SK-N-SH (cell line): ENCODE measurements at regions not wholly inside any gene's neighbourhood (a gene's known extent, or its start where the extent isn't known, plus 50 kb on each side); places are given as distances from the start of the nearest gene placed in this dataset.

Source experiments
- CTCF ChIA-PET: fragments of 300-600, 350-600 bp; formaldehyde crosslinking; extraction: SDS; loops from one replicate; lab custom pipeline; 2021; lab: Yijun Ruan, JAX
- POLR2A ChIA-PET: fragments of 350-600 bp; sonication (Branson Sonifier 250); formaldehyde crosslinking; extraction: SDS; loops from one replicate; lab custom pipeline; 2020; ENCODE audit warnings: antibody characterized with exemption, inconsistent platforms; lab: Yijun Ruan, JAX
- DNase-seq: peaks from one replicate; pipeline ENCODE4 v3.0.0; 2012
- H2AFZ ChIP-seq: fragments of 200-600 bp; sonication (generic); 2 replicates; pipeline ENCODE4 v1.8.1; 2016; ENCODE audit warnings: antibody characterized with exemption, mild to moderate bottlenecking, low read depth
- H3F3A ChIP-seq: fragments of 200-600 bp; sonication (generic); replicated peaks from 2 replicates; pipeline ENCODE3; 2016; ENCODE audit warnings: antibody characterized with exemption, mild to moderate bottlenecking; ENCODE audit not compliant: insufficient read depth
- H3K27ac ChIP-seq, 2 experiments: fragments of 200-500 bp in 1 of 2; fragments of 200-600 bp in 1 of 2; sonication (Bioruptor generic) in 1 of 2; sonication (generic), shearing (Covaris generic) in 1 of 2; 2 replicates each; pipeline versions ENCODE4 v1.5.1 to v1.6.1; 2014 to 2016; ENCODE audit warnings: low read depth in 2 of 2, inconsistent platforms in 1 of 2, low read length in 1 of 2, mild to moderate bottlenecking in 1 of 2, mixed read lengths in 1 of 2
- H3K27me3 ChIP-seq: fragments of 200-600 bp; sonication (generic), shearing (Covaris generic); 2 replicates; pipeline ENCODE4 v1.6.1; 2016; ENCODE audit warnings: mixed run types; ENCODE audit not compliant: insufficient read depth
- H3K36me3 ChIP-seq, 2 experiments: fragments of 200-500 bp in 1 of 2; fragments of 200-600 bp in 1 of 2; sonication (Bioruptor generic) in 1 of 2; sonication (generic) in 1 of 2; replicated peaks in 1 of 2; 2 replicates each; pipeline versions ENCODE3 to v1.5.1; 2014 to 2016; ENCODE audit warnings: low read length in 1 of 2, mild to moderate bottlenecking in 1 of 2; ENCODE audit not compliant: insufficient read depth in 2 of 2, control insufficient read depth in 1 of 2
- H3K4me1 ChIP-seq, 2 experiments: fragments of 200-500 bp in 1 of 2; fragments of 200-600 bp in 1 of 2; sonication (Bioruptor generic) in 1 of 2; sonication (generic), shearing (Covaris generic) in 1 of 2; 2 replicates each; pipeline versions ENCODE4 v1.5.1 to v1.6.1; 2014 to 2016; ENCODE audit warnings: low read depth in 1 of 2, low read length in 1 of 2, mixed run types in 1 of 2; ENCODE audit not compliant: insufficient read depth in 2 of 2, control insufficient read depth in 1 of 2
- H3K4me2 ChIP-seq: fragments of 200-600 bp; sonication (generic), shearing (Covaris generic); 2 replicates; pipeline ENCODE4 v1.6.1; 2017; ENCODE audit warnings: mixed run types
- H3K4me3 ChIP-seq, 2 experiments: fragments of 200-500 bp in 1 of 2; fragments of 200-600 bp in 1 of 2; sonication (Bioruptor generic) in 1 of 2; sonication (generic), shearing (Covaris generic) in 1 of 2; 2 replicates each; pipeline versions ENCODE4 v1.5.1 to v1.8.1; 2014 to 2016; ENCODE audit warnings: low read depth in 2 of 2, inconsistent platforms in 1 of 2, low read length in 1 of 2, mild to moderate bottlenecking in 1 of 2, mixed read lengths in 1 of 2, moderate library complexity in 1 of 2
- H3K79me2 ChIP-seq: fragments of 200-600 bp; sonication (generic); 2 replicates; pipeline ENCODE4 v1.8.1; 2017; ENCODE audit warnings: mild to moderate bottlenecking; ENCODE audit not compliant: insufficient read depth
- H3K9ac ChIP-seq: fragments of 200-600 bp; sonication (generic); 2 replicates; pipeline ENCODE4 v1.6.1; 2017; ENCODE audit warnings: mixed run types
- H3K9me2 ChIP-seq: fragments of 200-600 bp; sonication (generic); 2 replicates; pipeline ENCODE4 v1.6.1; 2017; ENCODE audit warnings: mixed run types
- H3K9me3 ChIP-seq: fragments of 200-600 bp; sonication (generic); 2 replicates; pipeline ENCODE4 v1.6.1; 2017; ENCODE audit warnings: mixed run types, mild to moderate bottlenecking, moderate library complexity
- H4K20me1 ChIP-seq: fragments of 200-600 bp; sonication (generic); 2 replicates; pipeline ENCODE4 v1.6.1; 2017; ENCODE audit warnings: mild to moderate bottlenecking, mixed run types; ENCODE audit not compliant: insufficient read depth
- CHD2 ChIP-seq: fragments of 150-350 bp; IDR thresholded peaks from 2 replicates; pipeline ENCODE4 v1.6.1; 2018; ENCODE audit warnings: low read length; ENCODE audit not compliant: partially characterized antibody
- EZH2phosphoT487 ChIP-seq: fragments of 200-600 bp; sonication (generic); IDR thresholded peaks from 2 replicates; pipeline ENCODE4 v1.6.1; 2017; ENCODE audit warnings: low read depth, mixed run types, mild to moderate bottlenecking, antibody characterized with exemption, moderate library complexity, borderline replicate concordance
- FOXJ3 ChIP-seq: sonication (generic); formaldehyde crosslinking; IDR thresholded peaks from 2 replicates; pipeline ENCODE4 v1.5.1; 2020; ENCODE audit warnings: mild to moderate bottlenecking, missing genetic modification reagents
- GATA2 ChIP-seq: sonication (generic); formaldehyde crosslinking; IDR thresholded peaks from 2 replicates; pipeline ENCODE4 v1.5.0; 2020; ENCODE audit warnings: mild to moderate bottlenecking, missing genetic modification reagents
- NFIC ChIP-seq: IDR thresholded peaks from 2 replicates; pipeline ENCODE4 v1.4.0; 2012; ENCODE audit warnings: borderline replicate concordance
- NRF1 ChIP-seq: IDR thresholded peaks from 2 replicates; pipeline ENCODE4 v1.6.1; 2012; ENCODE audit warnings: low read depth, mild to moderate bottlenecking, low read length
- POLR2AphosphoS5 ChIP-seq: IDR thresholded peaks from 2 replicates; pipeline ENCODE4 v1.6.1; 2012; ENCODE audit warnings: low read depth, low read length
- RXRA ChIP-seq: IDR thresholded peaks from 2 replicates; pipeline ENCODE4 v1.4.0; 2012; ENCODE audit warnings: low read depth, mild to moderate bottlenecking, borderline replicate concordance
- TCF12 ChIP-seq: IDR thresholded peaks from 2 replicates; pipeline ENCODE4 v1.4.0; 2012
- TEAD4 ChIP-seq: IDR thresholded peaks from 2 replicates; pipeline ENCODE4 v1.4.0; 2012; ENCODE audit warnings: mild to moderate bottlenecking, borderline replicate concordance; ENCODE audit not compliant: insufficient read depth
- WGBS: methylation state at CpG from one replicate; pipeline ENCODE4 v1.1.6; 2017; ENCODE audit warnings: low lambda C conversion rate; 5-methylcytosine and 5-hydroxymethylcytosine counted together
- TF ChIP-seq, protein P1 (sequence below): fragments of 150-350 bp; IDR thresholded peaks from 2 replicates; pipeline ENCODE4 v1.6.1; 2017; ENCODE audit warnings: antibody characterized with exemption, low read length, low read depth, borderline replicate concordance
- TF ChIP-seq, protein P2 (sequence below): IDR thresholded peaks from 2 replicates; pipeline ENCODE4 v1.4.0; 2012; ENCODE audit warnings: low read depth, borderline replicate concordance
- TF ChIP-seq, protein P3 (sequence below): fragments of 200-600 bp; sonication (generic); IDR thresholded peaks from 2 replicates; pipeline ENCODE4 v1.6.1; 2017; ENCODE audit warnings: antibody characterized with exemption, mild to moderate bottlenecking, moderate library complexity
- TF ChIP-seq, protein P4 (sequence below): fragments of 150-350 bp; IDR thresholded peaks from 2 replicates; pipeline ENCODE4 v1.6.1; 2016; ENCODE audit warnings: mild to moderate bottlenecking, low read depth, low read length

DNA sequence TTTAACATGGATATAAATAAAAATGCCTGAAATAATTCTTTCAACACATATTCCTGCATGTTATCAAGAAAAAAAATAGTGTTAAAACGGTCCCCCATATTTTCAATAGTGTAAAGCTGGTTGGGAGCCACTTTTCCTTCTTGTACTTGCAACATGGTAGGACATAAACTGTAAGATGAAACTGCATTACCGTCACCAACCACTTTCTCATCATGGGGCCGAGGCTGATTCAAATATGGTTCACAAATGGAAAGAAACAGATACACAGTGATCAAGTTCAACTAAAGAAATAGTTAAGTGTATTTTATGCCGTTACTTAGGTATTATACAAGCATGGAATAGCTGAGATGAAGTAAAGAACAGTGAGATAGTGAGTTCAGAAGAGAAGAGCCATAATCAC lies 360.7 kb downstream of the ZEB2 start:
- Histone ChIP-seq H3K4me2 (no peak overlapping the region), H3K4me3 (no peak overlapping the region)
- 74% methylated on average over 4 of the region's 4 CpGs for WGBS
- no peak for TF ChIP-seq TEAD4
- no peak for TF ChIP-seq EZH2phosphoT487
- no peak for TF ChIP-seq NFIC
- no peak for TF ChIP-seq RXRA
- TF ChIP-seq, protein P1, sequence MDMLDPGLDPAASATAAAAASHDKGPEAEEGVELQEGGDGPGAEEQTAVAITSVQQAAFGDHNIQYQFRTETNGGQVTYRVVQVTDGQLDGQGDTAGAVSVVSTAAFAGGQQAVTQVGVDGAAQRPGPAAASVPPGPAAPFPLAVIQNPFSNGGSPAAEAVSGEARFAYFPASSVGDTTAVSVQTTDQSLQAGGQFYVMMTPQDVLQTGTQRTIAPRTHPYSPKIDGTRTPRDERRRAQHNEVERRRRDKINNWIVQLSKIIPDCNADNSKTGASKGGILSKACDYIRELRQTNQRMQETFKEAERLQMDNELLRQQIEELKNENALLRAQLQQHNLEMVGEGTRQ, result no peak
- TF ChIP-seq POLR2AphosphoS5, result no peak
- TF ChIP-seq CHD2, result no peak
- TF ChIP-seq GATA2, result no peak
- TF ChIP-seq, protein P2, sequence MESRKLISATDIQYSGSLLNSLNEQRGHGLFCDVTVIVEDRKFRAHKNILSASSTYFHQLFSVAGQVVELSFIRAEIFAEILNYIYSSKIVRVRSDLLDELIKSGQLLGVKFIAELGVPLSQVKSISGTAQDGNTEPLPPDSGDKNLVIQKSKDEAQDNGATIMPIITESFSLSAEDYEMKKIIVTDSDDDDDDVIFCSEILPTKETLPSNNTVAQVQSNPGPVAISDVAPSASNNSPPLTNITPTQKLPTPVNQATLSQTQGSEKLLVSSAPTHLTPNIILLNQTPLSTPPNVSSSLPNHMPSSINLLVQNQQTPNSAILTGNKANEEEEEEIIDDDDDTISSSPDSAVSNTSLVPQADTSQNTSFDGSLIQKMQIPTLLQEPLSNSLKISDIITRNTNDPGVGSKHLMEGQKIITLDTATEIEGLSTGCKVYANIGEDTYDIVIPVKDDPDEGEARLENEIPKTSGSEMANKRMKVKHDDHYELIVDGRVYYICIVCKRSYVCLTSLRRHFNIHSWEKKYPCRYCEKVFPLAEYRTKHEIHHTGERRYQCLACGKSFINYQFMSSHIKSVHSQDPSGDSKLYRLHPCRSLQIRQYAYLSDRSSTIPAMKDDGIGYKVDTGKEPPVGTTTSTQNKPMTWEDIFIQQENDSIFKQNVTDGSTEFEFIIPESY, result no peak
- no peak for TF ChIP-seq FOXJ3
- TF ChIP-seq, protein P3, sequence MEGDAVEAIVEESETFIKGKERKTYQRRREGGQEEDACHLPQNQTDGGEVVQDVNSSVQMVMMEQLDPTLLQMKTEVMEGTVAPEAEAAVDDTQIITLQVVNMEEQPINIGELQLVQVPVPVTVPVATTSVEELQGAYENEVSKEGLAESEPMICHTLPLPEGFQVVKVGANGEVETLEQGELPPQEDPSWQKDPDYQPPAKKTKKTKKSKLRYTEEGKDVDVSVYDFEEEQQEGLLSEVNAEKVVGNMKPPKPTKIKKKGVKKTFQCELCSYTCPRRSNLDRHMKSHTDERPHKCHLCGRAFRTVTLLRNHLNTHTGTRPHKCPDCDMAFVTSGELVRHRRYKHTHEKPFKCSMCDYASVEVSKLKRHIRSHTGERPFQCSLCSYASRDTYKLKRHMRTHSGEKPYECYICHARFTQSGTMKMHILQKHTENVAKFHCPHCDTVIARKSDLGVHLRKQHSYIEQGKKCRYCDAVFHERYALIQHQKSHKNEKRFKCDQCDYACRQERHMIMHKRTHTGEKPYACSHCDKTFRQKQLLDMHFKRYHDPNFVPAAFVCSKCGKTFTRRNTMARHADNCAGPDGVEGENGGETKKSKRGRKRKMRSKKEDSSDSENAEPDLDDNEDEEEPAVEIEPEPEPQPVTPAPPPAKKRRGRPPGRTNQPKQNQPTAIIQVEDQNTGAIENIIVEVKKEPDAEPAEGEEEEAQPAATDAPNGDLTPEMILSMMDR, result no peak
- TF ChIP-seq, protein P4, sequence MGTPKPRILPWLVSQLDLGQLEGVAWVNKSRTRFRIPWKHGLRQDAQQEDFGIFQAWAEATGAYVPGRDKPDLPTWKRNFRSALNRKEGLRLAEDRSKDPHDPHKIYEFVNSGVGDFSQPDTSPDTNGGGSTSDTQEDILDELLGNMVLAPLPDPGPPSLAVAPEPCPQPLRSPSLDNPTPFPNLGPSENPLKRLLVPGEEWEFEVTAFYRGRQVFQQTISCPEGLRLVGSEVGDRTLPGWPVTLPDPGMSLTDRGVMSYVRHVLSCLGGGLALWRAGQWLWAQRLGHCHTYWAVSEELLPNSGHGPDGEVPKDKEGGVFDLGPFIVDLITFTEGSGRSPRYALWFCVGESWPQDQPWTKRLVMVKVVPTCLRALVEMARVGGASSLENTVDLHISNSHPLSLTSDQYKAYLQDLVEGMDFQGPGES, result no peak
- no peak for TF ChIP-seq NRF1
- no peak for TF ChIP-seq TCF12
- TF ChIP-seq, all 33 proteins: peak for 0
- no peaks in the 10 kb centered on the region; a peak in 1 of 4 replicates for H3K4me1 ChIP-seq
- H4K20me1 ChIP-seq, result no peaks in the 10 kb centered on the region
- H3K9me3 ChIP-seq, result no peaks in the 10 kb centered on the region
- H3K27ac ChIP-seq, result no peak overlapping the region
- H3K79me2 ChIP-seq, result no peaks in the 10 kb centered on the region
- no peak for DNase-seq
- no peak overlapping the region for H3K9ac ChIP-seq
- ChIA-PET POLR2A (no interaction called here), CTCF (interaction anchor here (0.6 kb wide), 1 partner anchor 439 kb away, joined by 3 read pairs; no protein-coding TSS in a partner anchor)
- H2AFZ ChIP-seq, result no peak overlapping the region
- no peaks in the 10 kb centered on the region for H3K9me2 ChIP-seq
- H3K36me3 ChIP-seq, result no peaks in the 10 kb centered on the region
- no peaks in the 10 kb centered on the region for H3K27me3 ChIP-seq
- H3F3A ChIP-seq, result no peaks in the 10 kb centered on the region
